ENCODE measurements at regions not wholly inside any gene's neighbourhood (a gene's known extent, or its start where the extent isn't known, plus 50 kb on each side); places are given as distances from the start of the nearest gene placed in this dataset.
"Not testable (repeated sequence)": the region's sequence is repeated elsewhere in the genome, so short reads cannot be mapped to it uniquely, and the experiment has no call there.

DNA sequence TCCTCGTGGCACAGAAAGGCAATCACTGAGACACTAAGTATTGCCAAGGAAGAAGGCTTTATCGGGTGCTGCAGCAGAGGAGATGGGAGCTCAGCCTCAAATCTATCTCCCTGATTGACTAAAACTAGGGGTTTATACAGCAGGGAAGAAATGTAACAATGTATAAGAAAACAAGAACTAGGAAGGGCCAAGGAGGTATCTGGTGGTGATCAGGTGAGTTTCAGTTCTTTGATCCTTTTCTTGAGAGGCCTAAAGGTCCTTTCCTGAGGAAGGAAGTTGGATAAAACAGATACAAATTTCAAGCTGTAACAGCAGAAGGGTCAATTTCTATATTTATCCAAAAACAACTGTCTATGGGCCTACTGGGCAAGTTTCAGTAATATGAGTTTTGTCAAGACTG is 212.4 kb downstream of the COPRS start:
- no peaks in the 10 kb centered on the region for H3K36me3 ChIP-seq (replicated peaks; ENCODE audit: insufficient read depth, low read depth)
- WGBS (ENCODE audit: low lambda C conversion rate, missing lambda C conversion rate), result 86% methylated on average over 2 of the region's 2 CpGs
- H3K79me2 ChIP-seq, result no peaks in the 10 kb centered on the region
- H4K20me1 ChIP-seq (ENCODE audit: insufficient read depth, poor library complexity, severe bottlenecking), result no peaks in the 10 kb centered on the region
- DNase-seq (ENCODE audit: low spot score), result no peak
- no peak overlapping the region for H3K4me2 ChIP-seq
- no peak overlapping the region for H3K4me3 ChIP-seq
- TF ChIP-seq, protein P1, sequence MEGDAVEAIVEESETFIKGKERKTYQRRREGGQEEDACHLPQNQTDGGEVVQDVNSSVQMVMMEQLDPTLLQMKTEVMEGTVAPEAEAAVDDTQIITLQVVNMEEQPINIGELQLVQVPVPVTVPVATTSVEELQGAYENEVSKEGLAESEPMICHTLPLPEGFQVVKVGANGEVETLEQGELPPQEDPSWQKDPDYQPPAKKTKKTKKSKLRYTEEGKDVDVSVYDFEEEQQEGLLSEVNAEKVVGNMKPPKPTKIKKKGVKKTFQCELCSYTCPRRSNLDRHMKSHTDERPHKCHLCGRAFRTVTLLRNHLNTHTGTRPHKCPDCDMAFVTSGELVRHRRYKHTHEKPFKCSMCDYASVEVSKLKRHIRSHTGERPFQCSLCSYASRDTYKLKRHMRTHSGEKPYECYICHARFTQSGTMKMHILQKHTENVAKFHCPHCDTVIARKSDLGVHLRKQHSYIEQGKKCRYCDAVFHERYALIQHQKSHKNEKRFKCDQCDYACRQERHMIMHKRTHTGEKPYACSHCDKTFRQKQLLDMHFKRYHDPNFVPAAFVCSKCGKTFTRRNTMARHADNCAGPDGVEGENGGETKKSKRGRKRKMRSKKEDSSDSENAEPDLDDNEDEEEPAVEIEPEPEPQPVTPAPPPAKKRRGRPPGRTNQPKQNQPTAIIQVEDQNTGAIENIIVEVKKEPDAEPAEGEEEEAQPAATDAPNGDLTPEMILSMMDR (IDR thresholded peaks at IDR 0.05; ENCODE audit: poor library complexity), result no peak
- TF ChIP-seq EZH2phosphoT487 (IDR thresholded peaks at IDR 0.05; ENCODE audit: low read depth, severe bottlenecking, unreplicated experiment) (no peak), EZH2 (IDR thresholded peaks at IDR 0.05; ENCODE audit: borderline replicate concordance) (no peak)
- no peaks in the 10 kb centered on the region for H3K4me1 ChIP-seq (ENCODE audit: insufficient read depth)
- H3K27ac ChIP-seq, result no peak overlapping the region
- no peaks in the 10 kb centered on the region for H3K27me3 ChIP-seq
- no peak overlapping the region for H2AFZ ChIP-seq
- H3K9me3 ChIP-seq (ENCODE audit: low read depth), result no peaks in the 10 kb centered on the region
- H3K9me2 ChIP-seq (replicated peaks; ENCODE audit: insufficient read depth), result no peaks in the 10 kb centered on the region

DNA sequence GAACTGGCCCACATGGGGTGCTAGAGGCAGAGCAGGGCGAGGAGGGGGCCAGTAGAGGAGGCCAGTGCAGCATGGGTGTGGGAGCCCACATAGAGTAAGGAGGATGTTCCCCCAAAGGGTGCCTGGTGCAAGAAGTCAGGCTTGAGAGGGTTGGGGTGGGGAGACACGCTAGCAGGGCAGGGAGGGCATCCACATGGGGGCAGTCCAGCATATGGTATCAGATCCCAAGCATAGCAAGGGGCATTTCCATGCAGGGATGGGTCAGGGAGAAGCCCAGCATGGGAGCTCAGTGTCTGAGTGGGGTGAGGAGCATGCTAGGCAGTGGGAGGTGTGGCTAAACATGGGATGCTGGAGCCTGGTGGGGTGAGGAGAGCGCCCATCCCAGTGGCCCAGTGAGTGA is 213.7 kb downstream of the COPRS start:
- no peaks in the 10 kb centered on the region for H3K9me3 ChIP-seq (ENCODE audit: low read depth)
- TF ChIP-seq, protein P1 (IDR thresholded peaks at IDR 0.05; ENCODE audit: poor library complexity), result no peak
- no peak for TF ChIP-seq EZH2phosphoT487 (IDR thresholded peaks at IDR 0.05; ENCODE audit: low read depth, severe bottlenecking, unreplicated experiment)
- TF ChIP-seq EZH2 (IDR thresholded peaks at IDR 0.05; ENCODE audit: borderline replicate concordance), result no peak
- H3K9me2 ChIP-seq (replicated peaks; ENCODE audit: insufficient read depth), result no peaks in the 10 kb centered on the region

DNA sequence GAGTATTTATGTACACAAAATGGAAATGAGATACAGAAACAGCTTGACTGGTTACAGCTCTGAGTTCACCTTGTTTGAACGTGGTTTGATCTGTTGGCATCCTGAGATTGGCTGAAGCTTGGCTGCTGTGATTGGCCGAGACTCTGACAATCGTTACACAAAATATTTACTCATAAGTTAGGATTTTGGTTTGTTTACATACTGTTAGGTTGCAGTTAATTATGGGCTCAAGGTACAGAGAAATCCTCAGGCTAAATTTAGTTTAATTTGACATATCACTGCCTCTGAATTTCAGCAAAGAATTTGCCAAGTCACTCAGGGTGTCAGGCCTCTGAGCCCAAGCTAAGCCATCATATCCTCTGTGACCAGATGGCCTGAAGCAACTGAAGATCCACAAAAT is 227.3 kb downstream of the COPRS start:
- no peaks in the 10 kb centered on the region for H3K36me3 ChIP-seq (replicated peaks; ENCODE audit: insufficient read depth, low read depth)
- no peak overlapping the region for H3K27ac ChIP-seq
- no peaks in the 10 kb centered on the region for H3K27me3 ChIP-seq
- H3K9me2 ChIP-seq (replicated peaks; ENCODE audit: insufficient read depth), result no peaks in the 10 kb centered on the region
- 80% methylated on average over 3 of the region's 3 CpGs for WGBS (ENCODE audit: low lambda C conversion rate, missing lambda C conversion rate)
- H4K20me1 ChIP-seq (ENCODE audit: insufficient read depth, poor library complexity, severe bottlenecking), result no peaks in the 10 kb centered on the region
- H3K79me2 ChIP-seq, result no peaks in the 10 kb centered on the region
- no peaks in the 10 kb centered on the region for H3K4me1 ChIP-seq (ENCODE audit: insufficient read depth)
- no peak overlapping the region for H3K4me3 ChIP-seq
- H3K9me3 ChIP-seq (ENCODE audit: low read depth), result no peaks in the 10 kb centered on the region
- H2AFZ ChIP-seq, result no peak overlapping the region
- TF ChIP-seq, protein P1 (IDR thresholded peaks at IDR 0.05; ENCODE audit: poor library complexity), result no peak
- TF ChIP-seq EZH2phosphoT487 (IDR thresholded peaks at IDR 0.05; ENCODE audit: low read depth, severe bottlenecking, unreplicated experiment) (no peak), EZH2 (IDR thresholded peaks at IDR 0.05; ENCODE audit: borderline replicate concordance) (no peak)
- no peak for DNase-seq (ENCODE audit: low spot score)
- H3K4me2 ChIP-seq, result no peak overlapping the region

More for the DNA sequence above, 213.7 kb downstream of the COPRS start:
- H3K27me3 ChIP-seq, result no peaks in the 10 kb centered on the region
- H3K27ac ChIP-seq, result no peak overlapping the region
- H2AFZ ChIP-seq, result no peak overlapping the region
- H3K4me1 ChIP-seq (ENCODE audit: insufficient read depth), result no peaks in the 10 kb centered on the region
- H4K20me1 ChIP-seq (ENCODE audit: insufficient read depth, poor library complexity, severe bottlenecking), result no peaks in the 10 kb centered on the region
- H3K36me3 ChIP-seq (replicated peaks; ENCODE audit: insufficient read depth, low read depth), result no peaks in the 10 kb centered on the region
- WGBS (ENCODE audit: low lambda C conversion rate, missing lambda C conversion rate), result 82% methylated on average over 3 of the region's 3 CpGs
- H3K4me2 ChIP-seq, result no peak overlapping the region
- no peak for DNase-seq (ENCODE audit: low spot score)
- H3K79me2 ChIP-seq, result no peaks in the 10 kb centered on the region
- no peak overlapping the region for H3K4me3 ChIP-seq

DNA sequence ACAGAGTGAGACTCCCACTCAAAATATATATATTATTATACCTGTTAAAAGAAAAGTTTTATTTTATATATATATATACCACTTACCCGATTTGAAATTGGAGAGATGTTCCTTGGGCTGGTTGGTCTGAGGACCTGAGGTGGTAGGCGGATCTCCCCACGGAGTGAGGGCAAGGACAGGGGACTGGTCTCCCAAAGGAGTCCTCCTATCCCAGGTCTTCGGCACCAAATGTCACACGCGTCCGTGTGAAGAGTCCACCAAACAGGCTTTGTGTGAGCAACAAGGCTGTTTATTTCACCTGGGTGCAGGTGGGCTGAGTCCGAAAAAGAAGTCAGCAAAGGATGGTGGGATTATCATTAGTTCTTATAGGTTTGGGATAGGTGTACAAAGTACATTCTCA is 228.2 kb downstream of the COPRS start:
- not testable (repeated sequence) for H3K36me3 ChIP-seq (replicated peaks; ENCODE audit: insufficient read depth, low read depth); DNase-seq (ENCODE audit: low spot score); H3K27me3 ChIP-seq; H3K4me3 ChIP-seq; H3K9me2 ChIP-seq (replicated peaks; ENCODE audit: insufficient read depth); H3K4me2 ChIP-seq; H3K4me1 ChIP-seq (ENCODE audit: insufficient read depth); H2AFZ ChIP-seq; H3K9me3 ChIP-seq (ENCODE audit: low read depth); H3K27ac ChIP-seq; H4K20me1 ChIP-seq (ENCODE audit: insufficient read depth, poor library complexity, severe bottlenecking); H3K79me2 ChIP-seq
- 89% methylated on average over 8 of the region's 8 CpGs for WGBS (ENCODE audit: low lambda C conversion rate, missing lambda C conversion rate)

Data from hepatocyte (in vitro differentiated cells).